ENCODE measurements at regions not wholly inside any gene's neighbourhood (a gene's known extent, or its start where the extent isn't known, plus 50 kb on each side); places are given as distances from the start of the nearest gene placed in this dataset.

DNA sequence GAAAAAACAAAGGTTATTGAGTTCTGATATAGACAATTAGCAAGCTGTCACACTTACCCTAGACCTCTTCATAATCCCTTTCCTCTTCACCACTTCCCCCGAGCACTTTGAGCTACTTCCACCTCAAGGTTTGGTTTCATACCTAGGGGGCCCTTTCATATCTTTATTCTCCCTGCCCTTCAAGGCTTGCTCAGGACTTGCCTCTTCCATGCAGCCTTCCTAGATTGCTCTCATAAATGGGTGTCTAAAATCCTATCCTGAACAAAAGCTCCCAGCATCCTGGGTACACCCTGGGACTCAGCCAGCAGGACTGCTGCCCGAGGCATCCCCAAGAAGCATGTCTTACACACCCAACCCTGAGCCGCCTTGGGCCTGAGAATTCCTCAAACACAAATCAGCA, 157.3 kb downstream of the C5orf15 start:
- no peak overlapping the region for H3K4me2 ChIP-seq (ENCODE audit: control insufficient read depth, extremely low read depth, insufficient read depth, low read depth, low read length)
- H3K4me3 ChIP-seq (ENCODE audit: control insufficient read depth in 2 of 3, extremely low read depth in 1 of 3, insufficient read depth in 2 of 3, low read depth in 1 of 3, low read length in 3 of 3), result no peak overlapping the region
- H3K27ac ChIP-seq (ENCODE audit: control insufficient read depth, insufficient read depth, low read length), result no peak overlapping the region
- dilution Hi-C loops (cut with MboI; ENCODE audit: extremely low pct_ligation_motif_present, low sequenced_read_pairs), result no loop called here
- no peak for FAIRE-seq
- no peak overlapping the region for H3K9ac ChIP-seq (ENCODE audit: control insufficient read depth, extremely low read depth, insufficient read depth, low read length)
- peaks cover 13% of the 10 kb centered on the region for H3K27me3 ChIP-seq (ENCODE audit: control insufficient read depth, extremely low read depth, insufficient read depth, low read length)
- H3K9me1 ChIP-seq (ENCODE audit: control insufficient read depth, extremely low read depth, insufficient read depth, low read length), result peaks cover 5% of the 10 kb centered on the region
- H4K20me1 ChIP-seq (ENCODE audit: control insufficient read depth, extremely low read depth, insufficient read depth, low read length), result no peaks in the 10 kb centered on the region
- peaks cover 20% of the 10 kb centered on the region for H3K4me1 ChIP-seq (ENCODE audit: control insufficient read depth, extremely low read depth, insufficient read depth, low read length)
- H2AFZ ChIP-seq (ENCODE audit: control insufficient read depth, low read length), result no peak overlapping the region
- H3K36me3 ChIP-seq (ENCODE audit: control insufficient read depth in 2 of 2, extremely low read depth in 1 of 2, insufficient read depth in 2 of 2, low read length in 2 of 2), result no peaks in the 10 kb centered on the region
- H3K9me3 ChIP-seq (ENCODE audit: control insufficient read depth, low read depth, low read length), result no peaks in the 10 kb centered on the region
- DNase-seq (ENCODE audit: low read depth, low spot score), result no peak
- TF ChIP-seq, protein P1, sequence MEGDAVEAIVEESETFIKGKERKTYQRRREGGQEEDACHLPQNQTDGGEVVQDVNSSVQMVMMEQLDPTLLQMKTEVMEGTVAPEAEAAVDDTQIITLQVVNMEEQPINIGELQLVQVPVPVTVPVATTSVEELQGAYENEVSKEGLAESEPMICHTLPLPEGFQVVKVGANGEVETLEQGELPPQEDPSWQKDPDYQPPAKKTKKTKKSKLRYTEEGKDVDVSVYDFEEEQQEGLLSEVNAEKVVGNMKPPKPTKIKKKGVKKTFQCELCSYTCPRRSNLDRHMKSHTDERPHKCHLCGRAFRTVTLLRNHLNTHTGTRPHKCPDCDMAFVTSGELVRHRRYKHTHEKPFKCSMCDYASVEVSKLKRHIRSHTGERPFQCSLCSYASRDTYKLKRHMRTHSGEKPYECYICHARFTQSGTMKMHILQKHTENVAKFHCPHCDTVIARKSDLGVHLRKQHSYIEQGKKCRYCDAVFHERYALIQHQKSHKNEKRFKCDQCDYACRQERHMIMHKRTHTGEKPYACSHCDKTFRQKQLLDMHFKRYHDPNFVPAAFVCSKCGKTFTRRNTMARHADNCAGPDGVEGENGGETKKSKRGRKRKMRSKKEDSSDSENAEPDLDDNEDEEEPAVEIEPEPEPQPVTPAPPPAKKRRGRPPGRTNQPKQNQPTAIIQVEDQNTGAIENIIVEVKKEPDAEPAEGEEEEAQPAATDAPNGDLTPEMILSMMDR (optimal IDR thresholded peaks at IDR 0.05 in 1 of 3, IDR thresholded peaks at IDR 0.05 in 1 of 3, conservative IDR thresholded peaks at IDR 0.05 in 1 of 3; ENCODE audit: extremely low read depth in 1 of 3, insufficient read depth in 2 of 3, low read length in 3 of 3), result no peak
- no peaks in the 10 kb centered on the region for H3K79me2 ChIP-seq (ENCODE audit: control insufficient read depth, insufficient read depth, low read length)

DNA sequence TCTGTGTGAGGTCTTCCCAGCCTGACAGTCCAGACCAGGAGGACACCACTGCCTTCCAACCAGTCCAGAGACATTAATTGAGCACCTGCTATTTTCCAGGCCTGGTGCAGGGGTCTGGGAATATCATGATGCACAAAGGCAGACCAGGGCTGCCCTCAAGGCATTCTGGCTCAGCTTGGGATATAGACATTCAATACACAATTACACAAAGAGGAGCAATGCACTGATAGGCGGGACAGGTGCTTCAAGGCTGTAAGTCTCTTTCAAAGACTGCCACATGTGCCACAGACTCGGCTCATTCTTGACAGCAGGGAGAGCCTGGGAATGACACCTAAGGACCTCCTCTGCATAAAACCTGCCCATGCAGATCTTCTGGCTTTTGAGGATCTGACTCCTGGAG, 158.6 kb downstream of the C5orf15 start:
- H3K79me2 ChIP-seq (ENCODE audit: control insufficient read depth, insufficient read depth, low read length), result no peaks in the 10 kb centered on the region
- H3K9ac ChIP-seq (ENCODE audit: control insufficient read depth, extremely low read depth, insufficient read depth, low read length), result no peak overlapping the region
- no peak overlapping the region for H2AFZ ChIP-seq (ENCODE audit: control insufficient read depth, low read length)
- H3K4me2 ChIP-seq (ENCODE audit: control insufficient read depth, extremely low read depth, insufficient read depth, low read depth, low read length), result no peak overlapping the region
- H3K4me1 ChIP-seq (ENCODE audit: control insufficient read depth, extremely low read depth, insufficient read depth, low read length), result peaks cover 20% of the 10 kb centered on the region
- dilution Hi-C loops (cut with MboI; ENCODE audit: extremely low pct_ligation_motif_present, low sequenced_read_pairs), result no loop called here
- TF ChIP-seq EZH2 (IDR thresholded peaks at IDR 0.05; ENCODE audit: low read length), result no peak
- TF ChIP-seq, protein P1 (optimal IDR thresholded peaks at IDR 0.05 in 1 of 3, IDR thresholded peaks at IDR 0.05 in 1 of 3, conservative IDR thresholded peaks at IDR 0.05 in 1 of 3; ENCODE audit: extremely low read depth in 1 of 3, insufficient read depth in 2 of 3, low read length in 3 of 3), result no peak
- peaks cover 3% of the 10 kb centered on the region for H3K9me1 ChIP-seq (ENCODE audit: control insufficient read depth, extremely low read depth, insufficient read depth, low read length)
- H3K36me3 ChIP-seq (ENCODE audit: control insufficient read depth in 2 of 2, extremely low read depth in 1 of 2, insufficient read depth in 2 of 2, low read length in 2 of 2), result no peaks in the 10 kb centered on the region
- H3K27me3 ChIP-seq (ENCODE audit: control insufficient read depth, extremely low read depth, insufficient read depth, low read length), result peaks cover 13% of the 10 kb centered on the region
- DNase-seq (ENCODE audit: low read depth, low spot score) (no peak), FAIRE-seq (no peak)
- H3K27ac ChIP-seq (ENCODE audit: control insufficient read depth, insufficient read depth, low read length), result no peak overlapping the region
- no peak overlapping the region for H3K4me3 ChIP-seq (ENCODE audit: control insufficient read depth in 2 of 3, extremely low read depth in 1 of 3, insufficient read depth in 2 of 3, low read depth in 1 of 3, low read length in 3 of 3)
- no peaks in the 10 kb centered on the region for H4K20me1 ChIP-seq (ENCODE audit: control insufficient read depth, extremely low read depth, insufficient read depth, low read length)
- no peaks in the 10 kb centered on the region for H3K9me3 ChIP-seq (ENCODE audit: control insufficient read depth, low read depth, low read length)
